GM10266 (cell line): ENCODE measurements at regions not wholly inside any gene's neighbourhood (a gene's known extent, or its start where the extent isn't known, plus 50 kb on each side); places are given as distances from the start of the nearest gene placed in this dataset.

Source experiments
- DNase-seq: peaks from one replicate; pipeline ENCODE4 v3.0.0; 2012; ENCODE audit errors: extremely low spot score
- TF ChIP-seq, protein P1 (sequence below): IDR thresholded peaks from 2 replicates; pipeline ENCODE4 v1.5.1; 2012; ENCODE audit warnings: mild to moderate bottlenecking, low read depth; ENCODE audit not compliant: control insufficient read depth, insufficient read depth; ENCODE audit errors: missing control alignments

DNA sequence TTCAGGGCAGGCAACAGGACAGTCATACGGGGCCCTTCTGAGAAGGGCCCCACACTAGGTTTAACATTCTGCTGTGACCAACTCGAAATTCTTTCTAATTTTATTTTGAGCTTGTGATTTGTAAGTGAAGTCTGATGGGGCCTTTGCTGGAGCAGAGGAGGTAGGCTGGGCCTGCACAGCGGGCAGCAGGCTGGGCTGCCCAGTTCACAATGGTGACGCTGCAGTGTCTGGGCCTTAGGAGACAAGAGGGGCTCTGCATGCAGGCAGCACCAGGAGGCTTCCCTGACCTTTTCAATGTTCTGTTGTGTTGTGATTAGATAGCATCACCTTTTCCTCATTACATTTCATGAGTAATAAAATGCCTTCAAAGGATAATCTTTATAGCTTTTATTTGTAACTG lies 175.1 kb downstream of the CXCL12 start:
- TF ChIP-seq, protein P1, sequence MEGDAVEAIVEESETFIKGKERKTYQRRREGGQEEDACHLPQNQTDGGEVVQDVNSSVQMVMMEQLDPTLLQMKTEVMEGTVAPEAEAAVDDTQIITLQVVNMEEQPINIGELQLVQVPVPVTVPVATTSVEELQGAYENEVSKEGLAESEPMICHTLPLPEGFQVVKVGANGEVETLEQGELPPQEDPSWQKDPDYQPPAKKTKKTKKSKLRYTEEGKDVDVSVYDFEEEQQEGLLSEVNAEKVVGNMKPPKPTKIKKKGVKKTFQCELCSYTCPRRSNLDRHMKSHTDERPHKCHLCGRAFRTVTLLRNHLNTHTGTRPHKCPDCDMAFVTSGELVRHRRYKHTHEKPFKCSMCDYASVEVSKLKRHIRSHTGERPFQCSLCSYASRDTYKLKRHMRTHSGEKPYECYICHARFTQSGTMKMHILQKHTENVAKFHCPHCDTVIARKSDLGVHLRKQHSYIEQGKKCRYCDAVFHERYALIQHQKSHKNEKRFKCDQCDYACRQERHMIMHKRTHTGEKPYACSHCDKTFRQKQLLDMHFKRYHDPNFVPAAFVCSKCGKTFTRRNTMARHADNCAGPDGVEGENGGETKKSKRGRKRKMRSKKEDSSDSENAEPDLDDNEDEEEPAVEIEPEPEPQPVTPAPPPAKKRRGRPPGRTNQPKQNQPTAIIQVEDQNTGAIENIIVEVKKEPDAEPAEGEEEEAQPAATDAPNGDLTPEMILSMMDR: no peak
- no peak for DNase-seq

DNA sequence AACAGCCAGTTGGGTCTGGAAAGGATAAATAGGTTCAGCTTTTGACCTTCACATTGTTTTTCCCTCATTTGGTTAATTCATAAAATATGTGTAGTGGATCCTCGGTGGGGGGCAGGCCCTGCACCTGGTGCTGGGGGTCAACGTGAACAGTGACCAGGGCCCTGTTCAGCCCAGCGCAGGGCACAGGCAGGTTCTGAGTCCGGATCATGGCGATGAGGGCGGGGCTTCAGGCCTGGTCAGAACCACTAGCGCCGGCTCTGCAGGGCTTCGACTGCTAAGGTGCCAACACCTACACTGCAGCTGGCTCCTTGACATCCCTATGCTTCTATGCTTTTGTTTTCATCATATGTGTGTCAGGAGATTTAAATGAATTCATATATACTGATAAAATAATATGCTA lies 177.7 kb downstream of the CXCL12 start:
- DNase-seq: no peak
- TF ChIP-seq, protein P1: no peak

DNA sequence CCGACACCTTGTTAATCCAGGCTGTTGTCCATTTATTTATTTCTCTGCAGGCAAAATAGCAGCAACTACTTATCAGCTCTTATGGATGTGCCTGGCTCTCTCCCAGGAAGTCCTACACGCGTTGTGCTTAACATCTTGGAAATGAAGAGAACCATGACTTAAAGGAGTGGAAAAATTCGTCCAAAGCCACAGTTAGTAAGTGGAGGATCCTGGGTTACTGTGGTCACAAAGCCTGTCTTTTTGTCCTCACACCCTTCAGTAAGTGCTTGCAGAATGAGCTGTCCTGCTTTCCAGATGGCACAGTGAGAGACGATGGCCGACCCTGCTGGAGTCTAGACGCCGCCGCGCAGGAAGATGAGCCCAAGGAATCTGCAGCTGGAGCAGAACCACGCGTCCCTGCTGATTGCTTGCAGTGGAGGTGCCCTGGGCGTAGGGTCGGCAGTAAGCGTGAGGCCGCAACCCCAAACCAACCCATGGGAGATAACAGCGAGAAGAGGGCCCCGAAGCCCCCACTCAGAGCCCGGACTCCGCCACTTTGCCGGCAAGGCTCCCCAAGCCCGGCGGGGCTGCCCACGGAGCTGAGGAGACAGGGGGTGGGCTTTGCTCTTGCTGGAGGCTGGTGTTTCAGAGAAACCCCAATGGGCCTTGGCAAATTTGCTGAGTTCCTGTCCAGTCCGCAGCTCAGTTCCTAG lies 178.6 kb downstream of the CXCL12 start:
- DNase-seq: no peak
- TF ChIP-seq, protein P1: no peak

DNA sequence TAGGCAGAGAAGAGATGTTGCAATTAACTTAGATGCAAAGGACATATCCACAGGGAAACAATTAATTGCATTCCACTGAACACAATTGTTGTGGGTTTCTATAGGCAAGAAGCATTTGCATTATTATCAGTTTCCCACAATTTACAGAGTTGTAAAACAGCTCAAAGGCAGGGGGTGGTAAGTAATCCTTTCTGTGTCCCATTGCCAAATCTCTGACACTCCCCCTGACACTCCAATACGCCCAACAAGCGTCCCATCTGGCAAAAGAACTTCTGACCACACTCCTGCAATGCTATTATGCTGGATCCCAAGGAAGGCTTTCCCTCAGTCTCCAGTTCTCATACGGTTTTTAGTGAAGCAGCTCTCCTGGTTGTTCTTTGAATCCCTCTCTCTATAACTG lies 179.8 kb downstream of the CXCL12 start:
- TF ChIP-seq, protein P1: no peak
- DNase-seq: no peak

DNA sequence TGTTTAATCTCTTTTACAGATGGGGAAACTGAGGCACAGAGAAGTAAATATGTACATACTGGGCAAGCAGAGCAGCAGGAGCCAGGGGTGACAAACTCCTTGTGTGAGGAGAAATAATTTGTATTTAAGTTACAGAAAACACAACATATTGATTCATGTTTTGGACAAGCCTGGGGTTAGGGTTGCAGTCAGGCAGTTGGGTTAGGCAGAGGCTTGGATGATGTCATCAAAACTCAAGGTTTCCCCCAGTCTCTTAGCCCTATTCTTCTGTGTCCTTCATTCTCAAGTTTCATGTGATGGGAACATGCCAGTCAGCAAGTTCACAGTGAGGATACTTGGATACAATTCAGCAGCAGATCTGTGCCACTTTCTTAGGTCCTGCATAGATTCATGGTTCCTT lies 181.4 kb downstream of the CXCL12 start:
- no peak for DNase-seq
- TF ChIP-seq, protein P1: no peak

DNA sequence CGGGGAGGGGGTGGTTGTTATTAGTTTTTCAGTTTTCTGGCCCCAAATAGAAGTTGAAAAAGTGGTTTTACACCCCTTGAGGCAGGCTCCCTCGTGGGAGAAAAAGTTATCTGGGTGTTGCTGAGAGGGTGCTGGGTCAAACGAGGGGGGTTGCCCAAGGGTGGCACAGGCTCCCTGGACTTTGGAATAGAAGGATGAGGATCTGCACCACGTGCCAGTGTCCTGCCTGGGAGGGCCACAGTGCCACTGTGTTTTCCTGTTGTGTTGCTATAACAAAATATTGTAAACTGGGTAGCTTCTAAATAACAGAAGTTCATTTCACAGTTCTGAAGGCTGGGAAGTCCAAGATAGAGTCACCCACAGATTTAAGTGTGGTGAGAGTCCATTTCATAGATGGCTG lies 181.9 kb downstream of the CXCL12 start:
- DNase-seq: no peak
- TF ChIP-seq, protein P1: no peak

DNA sequence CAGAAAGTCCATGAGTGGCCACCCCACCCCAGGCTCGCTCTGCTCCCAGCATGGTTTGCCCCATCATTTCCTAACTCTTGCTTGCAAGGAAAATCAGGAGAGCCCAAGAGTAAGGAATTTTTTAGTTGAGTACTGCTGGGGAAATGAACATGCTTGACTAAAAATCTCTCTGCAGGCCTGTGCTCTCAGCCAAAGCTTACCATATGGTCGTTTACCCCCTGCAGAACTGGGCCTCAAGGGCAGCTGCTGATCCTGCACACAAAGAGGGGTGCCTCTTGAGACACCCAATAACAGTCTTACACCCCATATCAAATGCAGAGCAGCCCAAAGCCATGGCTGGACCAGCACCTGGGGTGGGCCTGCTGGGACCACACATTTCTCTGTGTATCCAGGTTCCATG lies 183.2 kb downstream of the CXCL12 start:
- no peak for DNase-seq
- TF ChIP-seq, protein P1: no peak
